ENCODE measurements at regions not wholly inside any gene's neighbourhood (a gene's known extent, or its start where the extent isn't known, plus 50 kb on each side); places are given as distances from the start of the nearest gene placed in this dataset.

DNA sequence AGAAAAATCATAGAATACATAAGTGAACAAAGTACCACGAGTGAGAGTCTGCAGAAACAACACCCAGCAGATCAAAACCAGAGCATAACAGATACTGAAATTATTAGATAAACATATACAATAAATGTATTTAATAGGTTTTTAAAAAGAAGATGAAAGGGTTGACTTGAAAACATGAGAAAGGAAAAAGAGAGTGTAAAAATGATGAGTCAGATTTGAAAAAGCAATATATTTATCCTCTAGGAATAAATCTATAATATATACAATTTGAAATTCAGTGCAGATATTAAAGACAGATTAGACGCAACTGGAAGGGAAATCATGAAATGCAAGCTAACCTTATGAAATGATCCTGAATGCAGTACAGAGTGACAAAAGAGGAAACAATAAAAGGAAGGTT is 170.2 kb upstream of the RUNX1 start:
- Mint-ChIP-seq H3K27me3 (ENCODE audit: low read depth) (no peaks in the 10 kb centered on the region), H3K4me1 (ENCODE audit: low read depth) (peaks cover 56% of the 10 kb centered on the region), H3K27ac (ENCODE audit: unreplicated experiment) (peak overlapping the region; percentile 49), H3K4me3 (ENCODE audit: unreplicated experiment) (no peak overlapping the region), H3K9me3 (ENCODE audit: low read depth) (peaks cover 5% of the 10 kb centered on the region), H3K36me3 (ENCODE audit: low read depth) (no peaks in the 10 kb centered on the region)
- TF ChIP-seq, protein P1, sequence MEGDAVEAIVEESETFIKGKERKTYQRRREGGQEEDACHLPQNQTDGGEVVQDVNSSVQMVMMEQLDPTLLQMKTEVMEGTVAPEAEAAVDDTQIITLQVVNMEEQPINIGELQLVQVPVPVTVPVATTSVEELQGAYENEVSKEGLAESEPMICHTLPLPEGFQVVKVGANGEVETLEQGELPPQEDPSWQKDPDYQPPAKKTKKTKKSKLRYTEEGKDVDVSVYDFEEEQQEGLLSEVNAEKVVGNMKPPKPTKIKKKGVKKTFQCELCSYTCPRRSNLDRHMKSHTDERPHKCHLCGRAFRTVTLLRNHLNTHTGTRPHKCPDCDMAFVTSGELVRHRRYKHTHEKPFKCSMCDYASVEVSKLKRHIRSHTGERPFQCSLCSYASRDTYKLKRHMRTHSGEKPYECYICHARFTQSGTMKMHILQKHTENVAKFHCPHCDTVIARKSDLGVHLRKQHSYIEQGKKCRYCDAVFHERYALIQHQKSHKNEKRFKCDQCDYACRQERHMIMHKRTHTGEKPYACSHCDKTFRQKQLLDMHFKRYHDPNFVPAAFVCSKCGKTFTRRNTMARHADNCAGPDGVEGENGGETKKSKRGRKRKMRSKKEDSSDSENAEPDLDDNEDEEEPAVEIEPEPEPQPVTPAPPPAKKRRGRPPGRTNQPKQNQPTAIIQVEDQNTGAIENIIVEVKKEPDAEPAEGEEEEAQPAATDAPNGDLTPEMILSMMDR (IDR thresholded peaks at IDR 0.05) = no peak
- no peak for DNase-seq (ENCODE audit: low spot score)

DNA sequence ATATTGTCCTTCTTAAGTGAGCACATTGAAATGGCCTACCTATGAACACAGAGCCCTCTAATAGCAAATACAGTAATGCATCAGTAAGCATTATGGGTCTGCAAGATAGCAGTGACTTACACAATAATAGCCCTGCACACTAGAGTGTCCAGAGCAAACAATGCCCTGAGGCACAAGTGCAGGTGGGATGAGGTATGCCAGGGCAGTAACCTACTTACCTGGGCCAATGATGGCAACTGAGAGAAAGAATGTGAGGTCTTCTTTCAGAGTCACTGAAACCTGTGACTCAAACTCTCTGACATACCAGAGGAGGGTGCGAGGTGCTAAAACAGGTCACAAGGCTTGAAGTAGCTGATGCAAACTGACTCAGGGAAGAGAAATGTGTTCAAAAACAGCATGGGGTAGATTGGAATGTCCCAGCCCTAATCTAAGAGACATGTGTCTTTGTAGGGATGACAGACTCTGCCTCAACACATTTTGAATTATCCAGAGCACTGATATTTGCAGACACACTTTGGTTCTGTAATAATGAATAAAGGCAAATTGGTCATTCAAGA is 168.5 kb upstream of the RUNX1 start:
- Mint-ChIP-seq H3K4me1 (ENCODE audit: low read depth) (peaks cover 59% of the 10 kb centered on the region), H3K9me3 (ENCODE audit: low read depth) (peaks cover 5% of the 10 kb centered on the region), H3K27me3 (ENCODE audit: low read depth) (no peaks in the 10 kb centered on the region), H3K4me3 (ENCODE audit: unreplicated experiment) (no peak overlapping the region), H3K36me3 (ENCODE audit: low read depth) (no peaks in the 10 kb centered on the region), H3K27ac (ENCODE audit: unreplicated experiment) (peak overlapping the region; percentile 92)
- no peak for DNase-seq (ENCODE audit: low spot score)
- TF ChIP-seq, protein P1 (IDR thresholded peaks at IDR 0.05) = no peak

- H3K27me3 Mint-ChIP-seq (ENCODE audit: low read depth) = no peaks in the 10 kb centered on the region
- peaks cover 5% of the 10 kb centered on the region for H3K9me3 Mint-ChIP-seq (ENCODE audit: low read depth)
- H3K4me1 Mint-ChIP-seq (ENCODE audit: low read depth) = peaks cover 58% of the 10 kb centered on the region
- no peak for DNase-seq (ENCODE audit: low spot score)
- H3K27ac Mint-ChIP-seq (ENCODE audit: unreplicated experiment) = peak overlapping the region; percentile 92
- TF ChIP-seq, protein P1 (IDR thresholded peaks at IDR 0.05) = no peak
- H3K36me3 Mint-ChIP-seq (ENCODE audit: low read depth) = no peaks in the 10 kb centered on the region
- H3K4me3 Mint-ChIP-seq (ENCODE audit: unreplicated experiment) = no peak overlapping the region
Observed at GRCh38 chr21:35216996-35217395, 167.9 kb upstream of the RUNX1 start.

DNA sequence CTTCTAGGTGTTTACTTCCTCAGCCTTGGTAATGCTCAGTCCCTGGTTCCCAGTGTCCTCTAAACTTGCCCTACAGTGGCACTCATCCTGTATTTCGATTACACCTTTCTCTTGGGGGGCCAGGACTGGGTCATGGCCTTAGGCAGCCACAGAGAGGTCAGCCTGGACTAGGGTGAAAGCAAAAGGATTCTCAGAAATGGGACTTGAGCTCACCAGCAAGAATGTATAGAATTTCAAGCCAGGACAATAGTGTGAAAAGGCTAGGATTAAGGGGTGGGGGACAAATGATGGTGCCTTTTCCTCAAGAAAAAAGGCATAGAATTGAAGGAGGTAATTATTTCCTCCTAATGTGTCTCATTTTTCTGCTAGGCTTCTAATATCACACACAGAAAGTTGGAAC is 166.8 kb upstream of the RUNX1 start:
- H3K9me3 Mint-ChIP-seq (ENCODE audit: low read depth) = peaks cover 5% of the 10 kb centered on the region
- TF ChIP-seq, protein P1 (IDR thresholded peaks at IDR 0.05) = no peak
- H3K4me3 Mint-ChIP-seq (ENCODE audit: unreplicated experiment) = no peak overlapping the region
- H3K4me1 Mint-ChIP-seq (ENCODE audit: low read depth) = peaks cover 54% of the 10 kb centered on the region
- no peak overlapping the region for H3K27ac Mint-ChIP-seq (ENCODE audit: unreplicated experiment)
- H3K27me3 Mint-ChIP-seq (ENCODE audit: low read depth) = no peaks in the 10 kb centered on the region
- no peaks in the 10 kb centered on the region for H3K36me3 Mint-ChIP-seq (ENCODE audit: low read depth)
- no peak for DNase-seq (ENCODE audit: low spot score)

GRCh38 chr21:35212393-35213127 is 163.5 kb upstream of the RUNX1 start:
- DNase-seq (ENCODE audit: low spot score) = no peak
- Mint-ChIP-seq H3K27ac (ENCODE audit: unreplicated experiment) (no peak overlapping the region), H3K27me3 (ENCODE audit: low read depth) (no peaks in the 10 kb centered on the region), H3K9me3 (ENCODE audit: low read depth) (peaks cover 3% of the 10 kb centered on the region), H3K4me3 (ENCODE audit: unreplicated experiment) (no peak overlapping the region), H3K4me1 (ENCODE audit: low read depth) (peaks cover 57% of the 10 kb centered on the region), H3K36me3 (ENCODE audit: low read depth) (no peaks in the 10 kb centered on the region)
- TF ChIP-seq, protein P1 (IDR thresholded peaks at IDR 0.05) = no peak
